ENCODE measurements at regions not wholly inside any gene's neighbourhood (a gene's known extent, or its start where the extent isn't known, plus 50 kb on each side); places are given as distances from the start of the nearest gene placed in this dataset.

GRCh38 chr2:14261771-14262170 lies 370.7 kb upstream of the LRATD1 start:
- no peak for DNase-seq
- H3K4me3 Mint-ChIP-seq = no peak overlapping the region
- no peaks in the 10 kb centered on the region for H3K4me1 Mint-ChIP-seq
- H3K27me3 Mint-ChIP-seq = no peaks in the 10 kb centered on the region
- H3K27ac Mint-ChIP-seq = no peak overlapping the region
- ATAC-seq (ENCODE audit: low read depth) = no peak
- H3K9me3 Mint-ChIP-seq = no peaks in the 10 kb centered on the region
- H3K36me3 Mint-ChIP-seq = no peaks in the 10 kb centered on the region
- POLR2A ChIA-PET = no interaction called here

GRCh38 chr2:14263053-14263452 lies 369.5 kb upstream of the LRATD1 start:
- H3K4me1 Mint-ChIP-seq = no peaks in the 10 kb centered on the region
- no peaks in the 10 kb centered on the region for H3K9me3 Mint-ChIP-seq
- POLR2A ChIA-PET = no interaction called here
- no peak for ATAC-seq (ENCODE audit: low read depth)
- no peak overlapping the region for H3K4me3 Mint-ChIP-seq
- DNase-seq = no peak
- no peaks in the 10 kb centered on the region for H3K36me3 Mint-ChIP-seq
- no peaks in the 10 kb centered on the region for H3K27me3 Mint-ChIP-seq
- no peak overlapping the region for H3K27ac Mint-ChIP-seq

DNA sequence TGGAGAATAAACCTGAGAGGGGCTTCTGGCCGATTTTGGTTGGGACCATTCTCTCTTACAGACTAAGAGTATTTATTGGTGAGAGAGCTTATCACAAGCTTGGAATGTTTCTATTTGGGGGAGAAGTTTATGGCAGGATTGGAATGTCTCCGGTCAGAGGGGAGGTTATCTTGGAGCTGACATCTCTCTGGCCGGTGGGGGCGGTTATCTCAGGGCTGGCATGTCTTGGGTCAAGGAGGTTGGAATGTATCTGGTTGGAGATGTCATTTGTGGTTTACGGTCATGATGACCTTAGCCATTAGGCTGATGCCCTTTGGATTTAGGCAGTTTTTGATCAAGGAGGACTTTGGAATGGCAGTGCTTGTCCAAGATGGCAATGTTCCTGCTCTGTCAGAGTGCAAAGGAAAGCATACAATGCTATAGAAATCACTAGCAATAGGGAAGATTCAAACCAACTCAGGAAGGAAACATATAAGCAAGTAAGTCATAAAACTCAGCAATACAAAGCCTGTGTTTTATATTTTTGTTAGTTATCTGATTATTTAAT lies 362.4 kb upstream of the LRATD1 start:
- ATAC-seq (ENCODE audit: low read depth) = no peak
- POLR2A ChIA-PET = no interaction called here
- Mint-ChIP-seq H3K4me1 (no peaks in the 10 kb centered on the region), H3K4me3 (no peak overlapping the region), H3K27ac (no peak overlapping the region), H3K27me3 (no peaks in the 10 kb centered on the region), H3K36me3 (no peaks in the 10 kb centered on the region), H3K9me3 (peaks cover 2% of the 10 kb centered on the region)
- DNase-seq = no peak

DNA sequence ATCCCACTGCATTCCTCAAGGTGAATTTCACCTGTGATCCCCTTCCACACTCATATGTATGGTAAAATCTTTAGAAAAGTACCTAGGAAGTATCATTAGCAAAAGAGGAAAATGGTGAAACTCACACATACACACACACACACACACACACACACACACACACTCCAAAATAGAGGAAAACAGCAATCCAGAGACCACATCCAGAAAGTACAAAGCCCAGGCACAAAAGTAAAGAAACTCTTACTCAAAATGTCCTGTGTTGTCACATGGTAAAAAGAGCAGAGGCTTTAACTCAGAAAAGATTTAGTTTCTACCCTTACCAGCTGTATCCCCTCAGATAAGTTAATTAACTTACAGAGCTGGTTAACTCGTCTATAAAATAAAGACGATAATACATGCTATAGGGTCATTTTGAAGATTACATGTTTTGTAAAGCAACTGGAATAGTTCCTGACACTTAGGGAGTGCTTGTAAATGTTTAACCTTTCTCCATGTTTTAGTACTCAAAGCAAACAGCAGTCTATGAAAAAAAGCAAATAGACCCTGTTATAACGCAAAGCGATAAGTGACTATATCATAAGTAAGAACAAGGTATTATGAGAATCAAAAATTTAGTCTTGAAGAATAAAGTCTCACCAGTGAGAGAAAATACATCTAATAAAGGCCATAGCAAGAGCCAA lies 360.0 kb upstream of the LRATD1 start:
- Mint-ChIP-seq H3K4me1 (no peaks in the 10 kb centered on the region), H3K27me3 (no peaks in the 10 kb centered on the region), H3K36me3 (no peaks in the 10 kb centered on the region), H3K27ac (no peak overlapping the region), H3K4me3 (no peak overlapping the region), H3K9me3 (peaks cover 4% of the 10 kb centered on the region)
- POLR2A ChIA-PET = no interaction called here
- ATAC-seq (ENCODE audit: low read depth) (no peak), DNase-seq (no peak)

- DNase-seq (no peak), ATAC-seq (ENCODE audit: low read depth) (no peak)
- H3K4me1 Mint-ChIP-seq = no peaks in the 10 kb centered on the region
- no peaks in the 10 kb centered on the region for H3K27me3 Mint-ChIP-seq
- no peaks in the 10 kb centered on the region for H3K36me3 Mint-ChIP-seq
- H3K4me3 Mint-ChIP-seq = no peak overlapping the region
- POLR2A ChIA-PET = no interaction called here
- H3K9me3 Mint-ChIP-seq = peaks cover 4% of the 10 kb centered on the region
- no peak overlapping the region for H3K27ac Mint-ChIP-seq
These were observed 358.9 kb upstream of the LRATD1 start for GRCh38 chr2:14273650-14274049.

DNA sequence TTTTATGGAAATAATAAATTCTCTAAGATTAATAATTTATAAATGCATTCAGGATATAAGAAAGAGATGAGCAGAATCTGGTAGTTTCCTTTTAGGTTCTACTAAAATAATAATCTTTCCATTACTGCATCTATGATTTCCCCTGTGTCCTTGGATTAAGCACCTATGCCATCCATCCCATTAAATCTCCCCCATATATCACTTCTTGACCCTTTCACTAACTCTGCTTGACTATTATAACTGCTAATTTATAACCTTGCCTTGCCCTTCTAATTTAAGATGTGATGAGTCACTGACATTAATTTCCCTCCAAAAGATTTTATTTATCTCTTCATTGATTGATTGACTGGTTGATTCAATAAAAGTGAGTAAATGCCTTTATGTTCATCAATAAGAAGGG lies 348.3 kb upstream of the LRATD1 start:
- POLR2A ChIA-PET = no interaction called here
- H3K4me3 Mint-ChIP-seq = no peak overlapping the region
- no peaks in the 10 kb centered on the region for H3K4me1 Mint-ChIP-seq
- no peaks in the 10 kb centered on the region for H3K27me3 Mint-ChIP-seq
- no peak overlapping the region for H3K27ac Mint-ChIP-seq
- no peak for ATAC-seq (ENCODE audit: low read depth)
- H3K9me3 Mint-ChIP-seq = peaks cover 2% of the 10 kb centered on the region
- no peak for DNase-seq
- no peaks in the 10 kb centered on the region for H3K36me3 Mint-ChIP-seq

- H3K36me3 Mint-ChIP-seq = no peaks in the 10 kb centered on the region
- H3K27ac Mint-ChIP-seq = no peak overlapping the region
- no peaks in the 10 kb centered on the region for H3K4me1 Mint-ChIP-seq
- H3K9me3 Mint-ChIP-seq = peaks cover 2% of the 10 kb centered on the region
- POLR2A ChIA-PET = no interaction called here
- DNase-seq (no peak), ATAC-seq (ENCODE audit: low read depth) (no peak)
- no peaks in the 10 kb centered on the region for H3K27me3 Mint-ChIP-seq
- no peak overlapping the region for H3K4me3 Mint-ChIP-seq
These were observed 346.7 kb upstream of the LRATD1 start for GRCh38 chr2:14285812-14286211.

DNA sequence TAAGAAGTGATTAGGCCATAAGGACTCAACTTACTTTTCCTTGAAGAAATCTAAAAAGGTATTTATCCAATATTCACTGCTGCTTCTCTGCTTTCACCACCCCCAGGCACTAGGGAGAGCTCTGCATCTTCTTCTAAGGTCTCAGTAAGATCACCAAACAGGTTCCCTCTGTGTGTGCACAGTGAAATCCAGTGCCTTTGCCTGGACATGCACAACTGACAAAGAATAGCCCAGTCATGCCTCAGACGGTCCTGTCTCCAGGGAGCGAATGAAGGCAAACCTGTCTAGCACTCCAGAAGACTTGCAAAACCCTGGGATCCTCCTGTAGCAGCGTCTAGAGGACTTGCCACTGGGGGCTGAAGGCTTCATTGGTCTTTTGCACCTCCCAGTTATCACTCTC lies 344.5 kb upstream of the LRATD1 start:
- no peaks in the 10 kb centered on the region for H3K27me3 Mint-ChIP-seq
- H3K27ac Mint-ChIP-seq = no peak overlapping the region
- no peaks in the 10 kb centered on the region for H3K36me3 Mint-ChIP-seq
- POLR2A ChIA-PET = no interaction called here
- H3K9me3 Mint-ChIP-seq = no peaks in the 10 kb centered on the region
- no peaks in the 10 kb centered on the region for H3K4me1 Mint-ChIP-seq
- no peak for DNase-seq
- no peak overlapping the region for H3K4me3 Mint-ChIP-seq
- no peak for ATAC-seq (ENCODE audit: low read depth)

GRCh38 chr2:14292964-14293363 lies 339.6 kb upstream of the LRATD1 start:
- peaks cover 3% of the 10 kb centered on the region for H3K9me3 Mint-ChIP-seq
- no peaks in the 10 kb centered on the region for H3K36me3 Mint-ChIP-seq
- DNase-seq = no peak
- H3K4me1 Mint-ChIP-seq = no peaks in the 10 kb centered on the region
- POLR2A ChIA-PET = no interaction called here
- no peak overlapping the region for H3K4me3 Mint-ChIP-seq
- ATAC-seq (ENCODE audit: low read depth) = no peak
- no peaks in the 10 kb centered on the region for H3K27me3 Mint-ChIP-seq
- no peak overlapping the region for H3K27ac Mint-ChIP-seq

DNA sequence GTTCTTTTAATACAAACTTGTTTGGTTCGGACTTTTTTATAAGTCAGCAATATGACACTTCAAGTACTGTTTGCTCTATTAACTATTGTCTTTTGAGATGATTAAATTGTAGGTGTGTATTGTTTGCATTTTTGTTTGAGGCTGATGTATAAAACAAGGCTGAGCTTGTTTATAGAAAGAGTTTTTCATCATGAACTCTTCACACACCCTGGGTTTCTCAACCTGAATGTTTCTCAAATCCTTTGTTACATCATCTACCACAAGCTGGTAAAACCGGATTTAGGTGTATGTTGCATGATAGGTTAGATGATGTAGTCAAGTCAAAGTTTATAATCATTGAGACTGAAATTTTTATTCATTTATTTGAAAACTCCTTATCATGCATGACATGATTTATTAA lies 335.2 kb upstream of the LRATD1 start:
- Mint-ChIP-seq H3K9me3 (peaks cover 3% of the 10 kb centered on the region), H3K27ac (no peak overlapping the region), H3K4me1 (no peaks in the 10 kb centered on the region), H3K36me3 (no peaks in the 10 kb centered on the region), H3K4me3 (no peak overlapping the region), H3K27me3 (no peaks in the 10 kb centered on the region)
- POLR2A ChIA-PET = no interaction called here
- ATAC-seq (ENCODE audit: low read depth) (no peak), DNase-seq (no peak)

DNA sequence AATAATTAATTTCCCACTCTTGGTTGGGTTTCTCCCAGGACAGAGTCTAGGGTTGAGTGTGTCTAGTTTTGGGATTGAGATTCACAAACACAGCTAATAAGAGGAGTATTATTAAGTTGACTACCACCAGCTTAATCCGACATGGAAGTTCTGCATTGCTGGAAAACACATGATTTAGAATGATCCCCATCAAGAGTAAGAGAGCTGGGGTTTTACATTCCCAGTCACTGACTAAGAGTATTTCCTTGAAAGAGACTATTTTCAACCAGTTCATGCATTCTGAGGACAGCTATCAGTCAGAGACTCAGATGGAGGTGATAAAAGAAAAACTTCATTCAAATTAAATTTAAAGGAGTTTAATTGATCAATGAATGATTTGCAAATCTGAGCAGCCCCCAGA lies 334.6 kb upstream of the LRATD1 start:
- H3K4me1 Mint-ChIP-seq = no peaks in the 10 kb centered on the region
- H3K36me3 Mint-ChIP-seq = no peaks in the 10 kb centered on the region
- ATAC-seq (ENCODE audit: low read depth) = no peak
- no peak overlapping the region for H3K27ac Mint-ChIP-seq
- H3K27me3 Mint-ChIP-seq = no peaks in the 10 kb centered on the region
- POLR2A ChIA-PET = no interaction called here
- no peak overlapping the region for H3K4me3 Mint-ChIP-seq
- peaks cover 3% of the 10 kb centered on the region for H3K9me3 Mint-ChIP-seq
- DNase-seq = no peak

- POLR2A ChIA-PET = no interaction called here
- no peaks in the 10 kb centered on the region for H3K9me3 Mint-ChIP-seq
- no peaks in the 10 kb centered on the region for H3K27me3 Mint-ChIP-seq
- no peaks in the 10 kb centered on the region for H3K4me1 Mint-ChIP-seq
- ATAC-seq (ENCODE audit: low read depth) (no peak), DNase-seq (no peak)
- no peaks in the 10 kb centered on the region for H3K36me3 Mint-ChIP-seq
- no peak overlapping the region for H3K4me3 Mint-ChIP-seq
- H3K27ac Mint-ChIP-seq = no peak overlapping the region
These were observed 331.2 kb upstream of the LRATD1 start for GRCh38 chr2:14301331-14301730.

GRCh38 chr2:14303366-14304115 lies 329.0 kb upstream of the LRATD1 start:
- H3K27me3 Mint-ChIP-seq = no peaks in the 10 kb centered on the region
- no peaks in the 10 kb centered on the region for H3K9me3 Mint-ChIP-seq
- H3K4me1 Mint-ChIP-seq = no peaks in the 10 kb centered on the region
- POLR2A ChIA-PET = no interaction called here
- H3K4me3 Mint-ChIP-seq = no peak overlapping the region
- ATAC-seq (ENCODE audit: low read depth) = no peak
- no peak for DNase-seq
- no peaks in the 10 kb centered on the region for H3K36me3 Mint-ChIP-seq
- H3K27ac Mint-ChIP-seq = no peak overlapping the region

GRCh38 chr2:14304326-14304725 lies 328.2 kb upstream of the LRATD1 start:
- no peak for DNase-seq
- H3K4me1 Mint-ChIP-seq = no peaks in the 10 kb centered on the region
- no peak overlapping the region for H3K4me3 Mint-ChIP-seq
- ATAC-seq (ENCODE audit: low read depth) = no peak
- POLR2A ChIA-PET = no interaction called here
- H3K27ac Mint-ChIP-seq = no peak overlapping the region
- no peaks in the 10 kb centered on the region for H3K36me3 Mint-ChIP-seq
- H3K9me3 Mint-ChIP-seq = no peaks in the 10 kb centered on the region
- H3K27me3 Mint-ChIP-seq = no peaks in the 10 kb centered on the region
